ENCODE measurements at regions not wholly inside any gene's neighbourhood (a gene's known extent, or its start where the extent isn't known, plus 50 kb on each side); places are given as distances from the start of the nearest gene placed in this dataset.

DNA sequence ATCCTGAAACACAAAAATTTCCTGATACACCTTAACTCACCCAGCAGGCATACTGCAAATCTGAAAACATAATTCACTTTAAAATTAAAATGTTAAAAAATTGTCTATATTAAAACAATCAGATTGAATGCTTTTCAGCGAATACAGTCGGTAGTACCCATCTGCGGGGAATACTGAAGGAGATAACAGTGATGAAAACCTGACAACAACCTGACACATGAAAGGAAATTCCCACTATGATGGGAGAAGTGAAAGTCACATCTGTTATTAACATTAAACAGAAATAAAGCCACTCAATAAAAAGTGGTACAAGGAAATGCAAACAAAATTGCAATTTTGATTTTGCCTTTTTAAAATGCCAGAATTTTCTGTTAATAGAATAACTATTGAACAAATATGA is 448.0 kb upstream of the SEMA3A start:
- Histone ChIP-seq H3K36me3 (no peaks in the 10 kb centered on the region), H3K4me1 (no peaks in the 10 kb centered on the region), H3K4me3 (no peak overlapping the region), H3K27me3 (no peaks in the 10 kb centered on the region), H3K27ac (no peak overlapping the region), H3K9me3 (no peaks in the 10 kb centered on the region)
- 57% methylated on average over 3 of the region's 3 CpGs for WGBS (ENCODE audit: insufficient coverage, low coverage, low lambda C conversion rate, missing lambda C conversion rate)
- no peak for ATAC-seq
- TF ChIP-seq, protein P1, sequence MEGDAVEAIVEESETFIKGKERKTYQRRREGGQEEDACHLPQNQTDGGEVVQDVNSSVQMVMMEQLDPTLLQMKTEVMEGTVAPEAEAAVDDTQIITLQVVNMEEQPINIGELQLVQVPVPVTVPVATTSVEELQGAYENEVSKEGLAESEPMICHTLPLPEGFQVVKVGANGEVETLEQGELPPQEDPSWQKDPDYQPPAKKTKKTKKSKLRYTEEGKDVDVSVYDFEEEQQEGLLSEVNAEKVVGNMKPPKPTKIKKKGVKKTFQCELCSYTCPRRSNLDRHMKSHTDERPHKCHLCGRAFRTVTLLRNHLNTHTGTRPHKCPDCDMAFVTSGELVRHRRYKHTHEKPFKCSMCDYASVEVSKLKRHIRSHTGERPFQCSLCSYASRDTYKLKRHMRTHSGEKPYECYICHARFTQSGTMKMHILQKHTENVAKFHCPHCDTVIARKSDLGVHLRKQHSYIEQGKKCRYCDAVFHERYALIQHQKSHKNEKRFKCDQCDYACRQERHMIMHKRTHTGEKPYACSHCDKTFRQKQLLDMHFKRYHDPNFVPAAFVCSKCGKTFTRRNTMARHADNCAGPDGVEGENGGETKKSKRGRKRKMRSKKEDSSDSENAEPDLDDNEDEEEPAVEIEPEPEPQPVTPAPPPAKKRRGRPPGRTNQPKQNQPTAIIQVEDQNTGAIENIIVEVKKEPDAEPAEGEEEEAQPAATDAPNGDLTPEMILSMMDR (IDR thresholded peaks at IDR 0.05), result no peak
- no peak for TF ChIP-seq POLR2A (IDR thresholded peaks at IDR 0.05)
- no peak for DNase-seq
- intact Hi-C loops (cut with DNase I), result no loop called here

DNA sequence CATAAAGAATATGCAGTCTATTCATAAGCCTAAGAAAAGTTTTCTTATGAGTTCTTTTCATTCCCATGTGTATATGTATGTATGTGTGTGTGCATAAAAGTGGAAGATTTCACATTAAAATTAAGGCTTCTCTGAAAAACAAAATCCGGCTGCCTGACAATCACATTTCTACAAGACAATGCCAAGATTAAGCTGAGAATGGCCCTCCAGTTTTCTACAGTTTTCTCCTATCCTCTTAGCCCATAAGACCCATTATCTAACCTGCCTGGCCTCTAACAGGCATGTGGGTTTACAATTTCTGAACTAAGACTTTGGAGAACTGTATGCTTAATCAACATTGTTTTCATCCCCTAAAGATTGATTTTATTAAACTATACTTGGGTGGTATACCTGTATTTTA is 446.0 kb upstream of the SEMA3A start:
- Histone ChIP-seq H3K4me3 (no peak overlapping the region), H3K27me3 (no peaks in the 10 kb centered on the region), H3K4me1 (no peaks in the 10 kb centered on the region), H3K36me3 (no peaks in the 10 kb centered on the region), H3K9me3 (no peaks in the 10 kb centered on the region), H3K27ac (no peak overlapping the region)
- intact Hi-C loops (cut with DNase I), result no loop called here
- no peak for DNase-seq
- TF ChIP-seq, protein P1 (IDR thresholded peaks at IDR 0.05), result no peak
- TF ChIP-seq POLR2A (IDR thresholded peaks at IDR 0.05), result no peak
- 56% methylated on average over 1 of the region's 1 CpG for WGBS (ENCODE audit: insufficient coverage, low coverage, low lambda C conversion rate, missing lambda C conversion rate)
- no peak for ATAC-seq

DNA sequence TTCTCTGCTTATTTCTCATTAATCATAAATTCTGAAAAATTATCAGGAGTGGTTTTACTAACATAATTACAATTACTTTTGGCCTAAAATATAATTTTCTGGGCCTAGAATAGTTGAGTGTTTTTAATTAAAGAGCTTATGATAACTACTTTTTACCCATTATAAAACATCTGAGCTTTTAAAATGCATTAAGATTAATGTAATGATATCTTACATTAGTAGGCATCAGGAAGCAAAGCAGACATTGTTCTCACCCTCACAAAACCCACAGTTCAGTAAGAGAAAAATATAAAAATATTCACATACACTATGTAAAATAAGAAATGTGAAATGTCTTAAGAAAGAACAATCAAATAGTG is 443.7 kb upstream of the SEMA3A start:
- no peak overlapping the region for H3K4me3 ChIP-seq
- H3K27me3 ChIP-seq, result no peaks in the 10 kb centered on the region
- TF ChIP-seq POLR2A (IDR thresholded peaks at IDR 0.05), result no peak
- TF ChIP-seq, protein P1 (IDR thresholded peaks at IDR 0.05), result no peak
- ATAC-seq, result no peak
- no peak overlapping the region for H3K27ac ChIP-seq
- intact Hi-C loops (cut with DNase I), result no loop called here
- no peaks in the 10 kb centered on the region for H3K9me3 ChIP-seq
- H3K36me3 ChIP-seq, result no peaks in the 10 kb centered on the region
- no peak for DNase-seq
- no peaks in the 10 kb centered on the region for H3K4me1 ChIP-seq

DNA sequence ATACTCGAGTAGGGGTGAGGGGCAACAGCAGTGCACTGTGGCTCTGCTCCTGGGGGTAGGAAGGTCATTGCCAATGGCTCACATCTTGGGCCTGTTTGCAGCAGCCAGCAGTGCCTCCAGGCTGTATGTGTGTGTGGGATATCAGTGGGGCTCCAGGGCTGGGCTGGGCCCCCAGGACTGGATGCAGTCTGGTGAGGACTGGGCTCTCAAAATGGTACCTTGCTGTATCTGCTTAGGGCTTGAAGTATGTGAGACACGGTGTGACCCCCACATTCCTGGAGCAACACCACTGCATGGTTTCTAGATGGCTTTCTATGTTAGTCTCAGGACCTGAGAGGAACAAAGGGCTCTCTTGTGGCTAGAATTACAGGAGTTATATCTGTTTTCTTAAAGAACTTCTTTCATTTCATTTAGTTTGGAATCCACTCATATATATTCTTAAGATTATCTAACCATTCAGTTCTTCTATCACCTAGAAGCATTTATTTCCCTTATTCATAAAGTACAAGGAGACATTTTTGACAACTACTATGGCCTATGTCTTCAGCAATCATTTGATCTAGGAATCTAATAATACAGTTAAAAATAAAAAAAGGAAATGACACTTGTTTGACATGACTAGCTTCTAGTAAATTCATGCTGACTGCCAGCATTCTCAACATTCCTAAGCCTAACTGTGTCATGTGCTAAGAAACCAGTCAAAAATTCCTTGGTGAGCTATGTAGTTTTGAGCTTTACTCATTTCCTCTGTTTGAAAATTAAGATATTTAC is 443.2 kb upstream of the SEMA3A start:
- ATAC-seq, result peak in 3 of 4 donors; percentile 31 to 55 (median 47)
- no peak for DNase-seq
- Histone ChIP-seq H3K36me3 (no peaks in the 10 kb centered on the region), H3K4me1 (no peaks in the 10 kb centered on the region), H3K27me3 (no peaks in the 10 kb centered on the region), H3K9me3 (no peaks in the 10 kb centered on the region), H3K4me3 (no peak overlapping the region), H3K27ac (no peak overlapping the region)
- no peak for TF ChIP-seq POLR2A (IDR thresholded peaks at IDR 0.05)
- TF ChIP-seq, protein P1 (IDR thresholded peaks at IDR 0.05), result no peak
- intact Hi-C loops (cut with DNase I), result no loop called here
- 17% methylated on average over 1 of the region's 2 CpGs for WGBS (ENCODE audit: insufficient coverage, low coverage, low lambda C conversion rate, missing lambda C conversion rate)

DNA sequence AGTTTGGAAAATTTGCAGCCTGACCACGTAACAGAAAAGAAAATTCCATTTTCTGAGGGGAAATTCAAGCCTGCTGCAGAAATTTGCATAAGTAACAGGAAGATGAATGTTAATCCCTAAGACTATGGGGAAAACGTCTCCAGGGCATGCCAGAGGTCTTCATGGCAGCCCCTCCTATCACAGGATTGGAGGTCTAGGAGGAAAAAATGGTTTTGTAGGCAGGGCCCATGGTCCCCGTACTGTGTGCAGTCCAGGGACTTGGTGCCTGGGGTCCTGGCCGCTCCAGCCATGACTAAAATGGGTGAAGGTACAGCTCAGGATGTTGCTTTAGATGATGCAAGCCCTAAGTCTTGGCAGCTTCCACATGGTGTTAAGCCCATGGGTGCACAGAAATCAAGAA is 437.3 kb upstream of the SEMA3A start:
- intact Hi-C loops (cut with DNase I), result no loop called here
- Histone ChIP-seq H3K36me3 (no peaks in the 10 kb centered on the region), H3K4me3 (no peak overlapping the region), H3K9me3 (no peaks in the 10 kb centered on the region), H3K4me1 (no peaks in the 10 kb centered on the region), H3K27ac (no peak overlapping the region), H3K27me3 (no peaks in the 10 kb centered on the region)
- ATAC-seq (no peak), DNase-seq (no peak)
- no peak for TF ChIP-seq POLR2A (IDR thresholded peaks at IDR 0.05)
- TF ChIP-seq, protein P1 (IDR thresholded peaks at IDR 0.05), result no peak
- 33% methylated on average over 3 of the region's 4 CpGs for WGBS (ENCODE audit: insufficient coverage, low coverage, low lambda C conversion rate, missing lambda C conversion rate)

Data from right lobe of liver (tissue), 6 donors.